ENCODE measurements at regions not wholly inside any gene's neighbourhood (a gene's known extent, or its start where the extent isn't known, plus 50 kb on each side); places are given as distances from the start of the nearest gene placed in this dataset.

DNA sequence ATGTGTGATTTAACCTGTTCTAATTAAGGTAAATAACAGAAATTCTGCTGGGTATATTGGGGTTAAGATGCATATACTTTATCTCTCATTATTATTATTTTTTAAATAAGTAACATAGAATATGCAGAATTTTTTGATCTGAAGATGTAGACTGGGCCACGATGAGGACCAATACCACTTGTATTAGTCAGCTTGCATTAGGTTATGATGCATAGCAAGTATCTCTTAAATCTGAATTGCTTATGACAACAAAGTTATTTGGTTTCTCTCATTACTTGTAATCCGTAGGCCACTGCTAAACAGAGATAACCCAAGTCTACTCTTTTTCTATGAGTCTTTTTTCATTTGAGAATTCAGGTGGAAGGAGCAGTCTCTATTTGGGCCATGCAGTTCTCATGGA lies 145.5 kb upstream of the NOVA1 start:
- TF ChIP-seq POLR2AphosphoS5 (IDR thresholded peaks at IDR 0.05; ENCODE audit: borderline replicate concordance, low read depth, low read length) (no peak), EZH2 (IDR thresholded peaks at IDR 0.05) (no peak), FOXP2 (optimal IDR thresholded peaks at IDR 0.05; ENCODE audit: control extremely low read depth, extremely low read length, insufficient read depth) (no peak)
